ENCODE measurements at regions not wholly inside any gene's neighbourhood (a gene's known extent, or its start where the extent isn't known, plus 50 kb on each side); places are given as distances from the start of the nearest gene placed in this dataset.

DNA sequence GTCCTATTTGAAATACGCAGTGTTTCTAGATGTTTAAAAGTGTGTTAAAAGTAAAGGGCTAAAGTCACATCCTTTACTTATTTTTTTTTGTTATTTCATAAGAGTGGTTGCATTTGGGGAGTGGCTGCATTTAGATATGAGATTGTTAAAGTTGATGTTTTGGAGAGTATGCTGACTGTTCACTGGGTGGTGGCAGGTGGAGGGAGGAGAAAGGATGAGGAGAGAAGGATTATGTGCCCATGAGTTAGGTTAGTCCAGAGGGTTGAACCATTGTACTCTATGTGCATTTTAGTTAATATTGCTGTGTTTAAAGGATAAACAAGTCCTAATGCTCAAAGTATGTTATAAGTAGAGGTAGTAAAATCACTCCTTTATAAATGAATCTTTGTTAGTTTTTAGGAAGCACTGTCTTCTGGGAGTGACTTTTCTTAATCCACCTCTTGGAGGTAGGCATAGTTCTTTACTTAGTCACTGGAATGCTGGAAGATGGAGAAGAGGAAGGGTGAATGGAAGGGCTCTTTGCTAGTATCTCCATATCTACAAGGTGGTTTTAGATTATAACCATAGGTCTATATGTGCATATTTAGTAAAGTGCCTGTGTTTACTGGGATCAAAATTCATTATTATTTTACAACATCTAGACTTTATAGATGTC is 332.3 kb downstream of the NPR3 start:
- no peak overlapping the region for H3K4me3 ChIP-seq (ENCODE audit: low read depth, low read length)
- TF ChIP-seq, protein P1, sequence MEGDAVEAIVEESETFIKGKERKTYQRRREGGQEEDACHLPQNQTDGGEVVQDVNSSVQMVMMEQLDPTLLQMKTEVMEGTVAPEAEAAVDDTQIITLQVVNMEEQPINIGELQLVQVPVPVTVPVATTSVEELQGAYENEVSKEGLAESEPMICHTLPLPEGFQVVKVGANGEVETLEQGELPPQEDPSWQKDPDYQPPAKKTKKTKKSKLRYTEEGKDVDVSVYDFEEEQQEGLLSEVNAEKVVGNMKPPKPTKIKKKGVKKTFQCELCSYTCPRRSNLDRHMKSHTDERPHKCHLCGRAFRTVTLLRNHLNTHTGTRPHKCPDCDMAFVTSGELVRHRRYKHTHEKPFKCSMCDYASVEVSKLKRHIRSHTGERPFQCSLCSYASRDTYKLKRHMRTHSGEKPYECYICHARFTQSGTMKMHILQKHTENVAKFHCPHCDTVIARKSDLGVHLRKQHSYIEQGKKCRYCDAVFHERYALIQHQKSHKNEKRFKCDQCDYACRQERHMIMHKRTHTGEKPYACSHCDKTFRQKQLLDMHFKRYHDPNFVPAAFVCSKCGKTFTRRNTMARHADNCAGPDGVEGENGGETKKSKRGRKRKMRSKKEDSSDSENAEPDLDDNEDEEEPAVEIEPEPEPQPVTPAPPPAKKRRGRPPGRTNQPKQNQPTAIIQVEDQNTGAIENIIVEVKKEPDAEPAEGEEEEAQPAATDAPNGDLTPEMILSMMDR (IDR thresholded peaks at IDR 0.05; ENCODE audit: low read depth, low read length): no peak

DNA sequence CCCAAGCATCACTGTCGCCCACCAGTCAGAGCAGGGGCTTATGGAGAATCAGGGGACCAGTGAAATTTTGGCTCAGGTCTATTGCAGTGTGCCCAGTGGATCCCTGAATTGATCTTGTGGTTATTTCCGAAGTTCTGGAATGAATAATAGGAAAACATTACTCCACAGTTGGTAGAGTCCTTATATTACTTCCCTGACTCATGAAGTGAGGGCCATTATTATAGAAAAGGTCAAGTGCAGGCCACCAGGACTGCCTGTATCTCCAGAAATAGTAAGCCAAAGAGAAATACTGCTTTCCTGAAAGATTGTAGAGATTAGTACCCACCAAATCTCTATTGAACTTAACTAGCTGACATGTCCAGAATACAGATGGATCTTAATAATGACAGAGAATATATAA is 335.0 kb downstream of the NPR3 start:
- no peak overlapping the region for H3K4me3 ChIP-seq (ENCODE audit: low read depth, low read length)
- TF ChIP-seq, protein P1 (IDR thresholded peaks at IDR 0.05; ENCODE audit: low read depth, low read length): no peak

DNA sequence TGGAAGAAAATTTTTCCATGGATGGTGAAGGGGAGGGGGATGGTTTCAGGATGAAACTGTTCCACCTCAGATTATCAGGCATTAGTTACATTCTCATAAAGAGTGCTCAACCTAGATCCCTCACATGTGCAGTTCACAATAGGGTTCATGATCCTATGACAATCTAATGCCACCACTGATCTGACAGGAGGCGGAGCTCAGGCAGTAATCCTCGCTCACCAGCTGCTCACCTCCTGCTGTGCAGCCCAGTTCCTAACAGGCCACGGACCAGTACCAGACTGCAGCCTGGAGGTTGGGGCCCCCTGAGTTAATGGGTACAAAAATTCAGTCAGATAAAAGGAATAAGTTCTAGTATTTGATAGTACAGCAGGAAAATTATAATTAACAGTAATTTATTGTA is 337.2 kb downstream of the NPR3 start:
- no peak overlapping the region for H3K4me3 ChIP-seq (ENCODE audit: low read depth, low read length)
- TF ChIP-seq, protein P1 (IDR thresholded peaks at IDR 0.05; ENCODE audit: low read depth, low read length): no peak

DNA sequence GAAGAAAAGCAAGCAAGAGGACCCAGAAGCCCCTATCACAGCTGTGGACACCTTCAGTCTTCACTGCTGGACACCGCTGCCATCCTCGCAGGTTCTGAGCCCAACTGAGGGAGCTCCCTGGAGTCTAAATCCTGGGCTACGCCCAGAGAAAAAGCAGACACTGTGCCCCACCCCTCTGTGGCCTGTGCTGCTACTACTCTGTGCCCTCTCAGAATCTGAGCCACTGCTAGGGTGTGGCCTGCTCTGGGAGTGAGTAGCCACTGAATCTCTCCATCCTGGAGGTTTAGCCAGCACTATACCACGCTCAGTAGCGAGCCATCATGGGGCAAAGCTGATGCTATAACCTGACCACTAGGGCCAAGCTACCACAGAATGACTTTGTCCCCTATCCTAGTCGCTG is 338.2 kb downstream of the NPR3 start:
- TF ChIP-seq, protein P1 (IDR thresholded peaks at IDR 0.05; ENCODE audit: low read depth, low read length): no peak
- H3K4me3 ChIP-seq (ENCODE audit: low read depth, low read length): no peak overlapping the region

DNA sequence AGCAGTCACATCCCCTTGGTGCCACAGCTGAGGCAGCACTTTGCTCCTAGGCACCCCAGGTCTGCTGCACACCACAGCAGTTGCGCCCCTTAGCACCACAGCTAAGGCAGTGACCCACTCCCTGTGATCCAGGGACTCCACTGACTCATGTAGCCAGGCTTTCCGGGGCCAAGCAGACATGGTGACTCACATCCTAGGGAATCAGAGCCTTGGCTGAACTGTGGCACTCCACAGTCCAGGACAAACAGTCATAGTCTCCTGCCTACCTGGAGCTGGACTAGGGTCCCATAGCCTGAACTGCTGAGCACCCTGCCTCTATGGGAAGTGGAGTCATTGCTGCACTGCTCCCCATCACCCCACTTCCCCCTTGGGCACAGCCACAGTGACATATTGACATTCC is 338.7 kb downstream of the NPR3 start:
- no peak overlapping the region for H3K4me3 ChIP-seq (ENCODE audit: low read depth, low read length)
- TF ChIP-seq, protein P1 (IDR thresholded peaks at IDR 0.05; ENCODE audit: low read depth, low read length): no peak

DNA sequence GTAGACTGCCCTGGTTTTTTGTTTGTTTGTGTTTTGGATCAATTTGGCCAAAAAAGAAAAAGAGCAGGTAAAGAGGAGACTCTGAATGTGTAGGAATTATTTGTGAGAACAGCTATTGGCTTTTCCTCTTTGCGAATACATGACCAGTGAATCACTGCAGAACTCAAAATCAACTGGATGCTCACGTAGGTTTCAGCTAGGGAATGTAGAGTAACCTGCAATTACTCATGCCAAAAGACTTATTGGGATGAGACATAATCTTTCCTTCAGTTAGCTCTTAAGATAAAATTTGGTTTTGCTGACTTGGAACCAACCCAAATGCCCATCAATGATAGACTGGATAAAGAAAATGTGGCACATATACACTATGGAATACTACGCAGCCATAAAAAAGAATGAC is 348.0 kb downstream of the NPR3 start:
- no peak overlapping the region for H3K4me3 ChIP-seq (ENCODE audit: low read depth, low read length)
- TF ChIP-seq, protein P1 (IDR thresholded peaks at IDR 0.05; ENCODE audit: low read depth, low read length): no peak

DNA sequence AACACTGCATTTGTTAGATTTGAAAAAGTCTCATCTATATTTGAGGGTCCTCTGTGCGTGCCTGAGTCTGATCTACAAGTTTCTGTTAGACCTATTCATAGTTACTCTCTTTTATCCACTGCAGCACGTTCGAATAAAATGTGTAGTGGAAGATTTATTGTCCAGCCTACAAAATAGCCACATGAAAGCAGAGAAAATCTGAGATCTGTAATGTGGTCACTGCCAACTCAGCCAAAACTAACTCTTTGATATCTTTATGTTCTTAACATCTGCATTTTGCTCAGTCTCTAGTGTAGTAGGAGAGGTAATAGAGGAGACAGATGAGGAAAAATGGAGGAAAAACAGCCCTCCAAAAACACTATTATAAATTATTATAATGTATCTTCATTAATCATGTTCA is 354.0 kb downstream of the NPR3 start:
- TF ChIP-seq, protein P1 (IDR thresholded peaks at IDR 0.05; ENCODE audit: low read depth, low read length): no peak
- H3K4me3 ChIP-seq (ENCODE audit: low read depth, low read length): no peak overlapping the region
